H9 (cell line): ENCODE measurements at regions not wholly inside any gene's neighbourhood (a gene's known extent, or its start where the extent isn't known, plus 50 kb on each side); places are given as distances from the start of the nearest gene placed in this dataset.

ENCODE experiments used
- DNase-seq: peaks from one replicate; pipeline ENCODE4 v3.0.0-alpha.2; 2017
- H2AFZ ChIP-seq: one replicate; pipeline ENCODE4 v1.6.1; 2013; ENCODE audit warnings: mild to moderate bottlenecking, low read length, control low read depth, moderate library complexity
- H2AK5ac ChIP-seq: 2 replicates; pipeline ENCODE4 v1.6.1; 2013; ENCODE audit warnings: low read length, control low read depth, mixed read lengths; ENCODE audit not compliant: insufficient read length
- H2BK120ac ChIP-seq: one replicate; pipeline ENCODE4 v1.6.1; 2013; ENCODE audit warnings: low read depth, mild to moderate bottlenecking, low read length, control low read depth, inconsistent platforms; ENCODE audit not compliant: poor library complexity, severe bottlenecking
- H2BK12ac ChIP-seq: 2 replicates; pipeline ENCODE4 v1.6.1; 2013; ENCODE audit warnings: low read length, control low read depth, mixed read lengths, low read depth; ENCODE audit not compliant: insufficient read length
- H2BK15ac ChIP-seq: 2 replicates; pipeline ENCODE4 v1.6.1; 2013; ENCODE audit warnings: low read depth, low read length, control low read depth
- H2BK20ac ChIP-seq: one replicate; pipeline ENCODE4 v1.6.1; 2013; ENCODE audit warnings: low read depth, mild to moderate bottlenecking, low read length, control low read depth, inconsistent platforms; ENCODE audit not compliant: poor library complexity, severe bottlenecking
- H2BK5ac ChIP-seq: 2 replicates; pipeline ENCODE4 v1.6.1; 2013; ENCODE audit warnings: low read length, control low read depth, mixed read lengths; ENCODE audit not compliant: insufficient read length
- H3K14ac ChIP-seq: 2 replicates; pipeline ENCODE4 v1.6.1; 2013; ENCODE audit warnings: low read length, control low read depth; ENCODE audit not compliant: insufficient read depth
- H3K18ac ChIP-seq: 2 replicates; pipeline ENCODE4 v1.6.1; 2013; ENCODE audit warnings: low read depth, mild to moderate bottlenecking, mixed read lengths, low read length, control low read depth; ENCODE audit not compliant: insufficient read length
- H3K23ac ChIP-seq: 2 replicates; pipeline ENCODE4 v1.6.1; 2013; ENCODE audit warnings: low read length, control low read depth, mixed read lengths, low read depth; ENCODE audit not compliant: insufficient read length
- H3K23me2 ChIP-seq: 2 replicates; pipeline ENCODE4 v1.6.1; 2013; ENCODE audit warnings: low read depth, mild to moderate bottlenecking, mixed read lengths, low read length, control low read depth; ENCODE audit not compliant: insufficient read length, poor library complexity, severe bottlenecking
- H3K27ac ChIP-seq: 2 replicates; pipeline ENCODE4 v1.5.1; 2013; ENCODE audit warnings: low read length, control low read depth, mixed read lengths, low read depth; ENCODE audit not compliant: insufficient read length
- H3K27me3 ChIP-seq: 2 replicates; pipeline ENCODE4 v1.6.1; 2013; ENCODE audit warnings: low read length, control low read depth, inconsistent platforms; ENCODE audit not compliant: insufficient read depth
- H3K4ac ChIP-seq: 2 replicates; pipeline ENCODE4 v1.6.1; 2013; ENCODE audit warnings: low read depth, mild to moderate bottlenecking, control low read depth, inconsistent platforms, low read length, moderate library complexity
- H3K4me1 ChIP-seq: 2 replicates; pipeline ENCODE4 v1.6.1; 2013; ENCODE audit warnings: low read length, control low read depth, inconsistent platforms; ENCODE audit not compliant: insufficient read depth
- H3K4me2 ChIP-seq: 2 replicates; pipeline ENCODE4 v1.6.1; 2013; ENCODE audit warnings: low read length, control low read depth, mixed read lengths; ENCODE audit not compliant: insufficient read length, insufficient read depth
- H3K56ac ChIP-seq: 2 replicates; pipeline ENCODE4 v1.6.1; 2013; ENCODE audit warnings: low read depth, mild to moderate bottlenecking, mixed read lengths, low read length, control low read depth; ENCODE audit not compliant: insufficient read length
- H3K79me1 ChIP-seq: 2 replicates; pipeline ENCODE4 v1.6.1; 2013; ENCODE audit warnings: low read depth, mild to moderate bottlenecking, moderate library complexity, low read length, control low read depth, inconsistent platforms; ENCODE audit not compliant: insufficient read depth, poor library complexity, severe bottlenecking
- H3K79me2 ChIP-seq: 2 replicates; pipeline ENCODE4 v1.6.1; 2013; ENCODE audit warnings: low read length, control low read depth, inconsistent platforms; ENCODE audit not compliant: insufficient read depth
- H3K9ac ChIP-seq: 2 replicates; pipeline ENCODE4 v1.6.1; 2013; ENCODE audit warnings: low read length, control low read depth, mixed read lengths; ENCODE audit not compliant: insufficient read length; ENCODE audit errors: extremely low read depth
- H3K9me3 ChIP-seq: one replicate; pipeline ENCODE4 v1.6.1; 2013; ENCODE audit warnings: low read depth, low read length, inconsistent platforms; ENCODE audit not compliant: control insufficient read depth
- H3T11ph ChIP-seq: one replicate; pipeline ENCODE4 v1.6.1; 2013; ENCODE audit warnings: mild to moderate bottlenecking, low read length, control low read depth, inconsistent platforms
- H4K20me1 ChIP-seq: one replicate; pipeline ENCODE4 v1.6.1; 2013; ENCODE audit not compliant: control insufficient read depth, insufficient read length, insufficient read depth
- H4K5ac ChIP-seq: 2 replicates; pipeline ENCODE4 v1.6.1; 2013; ENCODE audit warnings: low read depth, mild to moderate bottlenecking, mixed read lengths, low read length, control low read depth; ENCODE audit not compliant: insufficient read length
- H4K8ac ChIP-seq: replicated peaks from 2 replicates; pipeline ENCODE4 v1.6.1; 2013; ENCODE audit warnings: low read length, control low read depth, mixed read lengths, low read depth; ENCODE audit not compliant: insufficient read length
- H4K91ac ChIP-seq: 2 replicates; pipeline ENCODE4 v1.6.1; 2013; ENCODE audit warnings: low read depth, mild to moderate bottlenecking, moderate library complexity, mixed read lengths, low read length, control low read depth; ENCODE audit not compliant: insufficient read length
- H3K27ac Mint-ChIP-seq, 3 experiments: 2 replicates in 2 of 3; 3 replicates in 1 of 3; pipeline ENCODE4 v1.8.0; 2020 to 2021; ENCODE audit warnings: mixed read lengths in 3 of 3, mild to moderate bottlenecking in 1 of 3, moderate library complexity in 1 of 3
- H3K27me3 Mint-ChIP-seq: 2 replicates; pipeline ENCODE4 v1.8.0; 2021; ENCODE audit warnings: low read depth, mild to moderate bottlenecking, moderate library complexity, mixed read lengths
- H3K36me3 Mint-ChIP-seq, 3 experiments: 2 replicates in 2 of 3; 3 replicates in 1 of 3; pipeline ENCODE4 v1.8.0; 2020 to 2021; ENCODE audit warnings: low read depth in 3 of 3, mixed read lengths in 3 of 3; ENCODE audit not compliant: insufficient read depth in 1 of 3
- H3K4me1 Mint-ChIP-seq, 2 experiments: 2 replicates each; pipeline ENCODE4 v1.8.0; 2020; ENCODE audit warnings: mixed read lengths in 2 of 2
- H3K4me3 Mint-ChIP-seq, 2 experiments: 2 replicates in 1 of 2; 3 replicates in 1 of 2; pipeline ENCODE4 v1.8.0; 2020 to 2021; ENCODE audit warnings: mild to moderate bottlenecking in 2 of 2, mixed read lengths in 2 of 2, moderate library complexity in 1 of 2
- H3K9me3 Mint-ChIP-seq, 2 experiments: 2 replicates in 1 of 2; 3 replicates in 1 of 2; pipeline ENCODE4 v1.8.0; 2020; ENCODE audit warnings: mild to moderate bottlenecking in 2 of 2, mixed read lengths in 2 of 2, moderate library complexity in 1 of 2
- CTCF ChIP-seq: fragments of 200-600 bp; sonication (generic); conservative IDR thresholded peaks from 3 replicates; pipeline ENCODE4 v1.8.0; 2021; ENCODE audit warnings: antibody characterized with exemption, mild to moderate bottlenecking
- WGBS: extraction: QIAGEN DNeasy Blood & Tissue Kit; methylation state at CpG from one replicate; pipeline ENCODE4 v1.1.7; 2013; ENCODE audit warnings: missing lambda C conversion rate, low lambda C conversion rate, mixed read lengths; ENCODE audit not compliant: insufficient read length; ENCODE audit errors: extremely low coverage; 5-methylcytosine and 5-hydroxymethylcytosine counted together

GRCh38 chr15:95168951-95169431 is 937.6 kb downstream of the MCTP2 start:
- H3K79me1 ChIP-seq: no peaks in the 10 kb centered on the region
- H4K91ac ChIP-seq: no peak overlapping the region
- no peak overlapping the region for H3K23ac ChIP-seq
- H2AK5ac ChIP-seq: no peak overlapping the region
- H3K79me2 ChIP-seq: no peaks in the 10 kb centered on the region
- no peak overlapping the region for H2BK15ac ChIP-seq
- H2BK5ac ChIP-seq: no peak overlapping the region
- no peak overlapping the region for H3K18ac ChIP-seq
- no peak overlapping the region for H3K56ac ChIP-seq
- H3K4me1 ChIP-seq: no peaks in the 10 kb centered on the region; the same call in 1 of the 2 replicates
- Mint-ChIP-seq H3K36me3 (peaks cover 0 to 1% (median 0%) of the 10 kb centered on the region in 3 experiments; a peak in 1 of 7 replicates), H3K4me3 (no peak overlapping the region), H3K27ac (no peak overlapping the region), H3K9me3 (peaks cover 3% of the 10 kb centered on the region in 2 experiments; a peak in 2 of 5 replicates), H3K4me1 (peaks cover 3 to 14% of the 10 kb centered on the region in 2 experiments; a peak in 3 of 4 replicates), H3K27me3 (no peaks in the 10 kb centered on the region)
- H3K4me2 ChIP-seq: no peak overlapping the region
- no peaks in the 10 kb centered on the region for H4K20me1 ChIP-seq
- no peak overlapping the region for H2BK12ac ChIP-seq
- H2AFZ ChIP-seq: no peak overlapping the region
- H3K9ac ChIP-seq: no peak overlapping the region
- no peak overlapping the region for H4K5ac ChIP-seq
- no peak overlapping the region for H2BK20ac ChIP-seq
- H2BK120ac ChIP-seq: no peak overlapping the region
- WGBS: no CpG with 5 or more reads among the region's 5 CpGs
- no peak overlapping the region for H3K27ac ChIP-seq
- no peak overlapping the region for H3K14ac ChIP-seq
- no peak overlapping the region for H4K8ac ChIP-seq
- H3K27me3 ChIP-seq: no peaks in the 10 kb centered on the region
- no peaks in the 10 kb centered on the region for H3K9me3 ChIP-seq
- no peak overlapping the region for H3K4ac ChIP-seq
- DNase-seq: no peak
- no peaks in the 10 kb centered on the region for H3K23me2 ChIP-seq
- TF ChIP-seq CTCF: no peak
- no peak overlapping the region for H3T11ph ChIP-seq
